ENCODE measurements at regions not wholly inside any gene's neighbourhood (a gene's known extent, or its start where the extent isn't known, plus 50 kb on each side); places are given as distances from the start of the nearest gene placed in this dataset.

DNA sequence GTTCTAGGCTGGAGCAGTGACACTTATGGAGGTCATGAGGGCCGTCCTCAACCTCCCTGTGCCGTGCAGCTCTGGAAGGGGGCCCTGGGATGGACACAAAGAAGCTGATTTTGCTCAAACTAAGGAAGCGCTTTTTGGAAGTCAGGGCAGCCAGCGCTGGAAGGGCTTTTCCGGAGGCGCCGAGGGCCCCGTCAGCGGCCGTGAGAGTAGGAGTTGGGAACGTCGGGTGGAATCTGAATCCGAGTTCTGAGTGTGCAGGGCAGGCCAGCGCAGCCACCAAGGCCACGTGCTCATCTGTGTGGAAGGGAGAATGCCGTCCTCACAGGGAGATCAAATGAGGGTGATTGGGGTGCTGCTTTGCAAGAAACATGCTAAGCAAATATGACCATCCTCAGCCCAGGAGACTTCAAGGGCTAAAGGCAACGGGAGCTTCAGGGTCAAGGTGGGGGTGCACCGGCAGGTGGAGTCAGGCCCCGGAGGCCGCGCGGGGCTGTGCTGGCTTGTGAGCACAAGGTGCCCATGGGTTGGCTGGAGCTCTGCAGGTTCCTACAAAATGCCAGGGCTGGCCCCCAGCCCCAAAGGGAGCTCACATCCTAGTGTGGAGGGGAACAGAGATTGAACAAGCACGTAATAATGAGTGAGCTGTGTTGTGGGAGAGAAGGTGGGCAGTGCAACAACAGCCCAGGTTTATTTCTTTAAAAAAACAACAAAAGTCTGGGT is 70.4 kb upstream of the HPCAL1 start:
- H3K9me3 Mint-ChIP-seq (ENCODE audit: low read depth), result peaks cover 4% of the 10 kb centered on the region
- H3K4me1 Mint-ChIP-seq, result no peaks in the 10 kb centered on the region
- CTCF ChIA-PET, result interaction anchor here (3.6 kb wide), 1 partner anchor 176 kb away, joined by 12 read pairs; no protein-coding TSS in a partner anchor
- no peak overlapping the region for H3K4me3 Mint-ChIP-seq
- H3K27ac Mint-ChIP-seq, result no peak overlapping the region
- H3K27me3 Mint-ChIP-seq, result peaks cover 3% of the 10 kb centered on the region
- H3K36me3 Mint-ChIP-seq, result no peaks in the 10 kb centered on the region
- no peak for DNase-seq
- ATAC-seq, result no peak

DNA sequence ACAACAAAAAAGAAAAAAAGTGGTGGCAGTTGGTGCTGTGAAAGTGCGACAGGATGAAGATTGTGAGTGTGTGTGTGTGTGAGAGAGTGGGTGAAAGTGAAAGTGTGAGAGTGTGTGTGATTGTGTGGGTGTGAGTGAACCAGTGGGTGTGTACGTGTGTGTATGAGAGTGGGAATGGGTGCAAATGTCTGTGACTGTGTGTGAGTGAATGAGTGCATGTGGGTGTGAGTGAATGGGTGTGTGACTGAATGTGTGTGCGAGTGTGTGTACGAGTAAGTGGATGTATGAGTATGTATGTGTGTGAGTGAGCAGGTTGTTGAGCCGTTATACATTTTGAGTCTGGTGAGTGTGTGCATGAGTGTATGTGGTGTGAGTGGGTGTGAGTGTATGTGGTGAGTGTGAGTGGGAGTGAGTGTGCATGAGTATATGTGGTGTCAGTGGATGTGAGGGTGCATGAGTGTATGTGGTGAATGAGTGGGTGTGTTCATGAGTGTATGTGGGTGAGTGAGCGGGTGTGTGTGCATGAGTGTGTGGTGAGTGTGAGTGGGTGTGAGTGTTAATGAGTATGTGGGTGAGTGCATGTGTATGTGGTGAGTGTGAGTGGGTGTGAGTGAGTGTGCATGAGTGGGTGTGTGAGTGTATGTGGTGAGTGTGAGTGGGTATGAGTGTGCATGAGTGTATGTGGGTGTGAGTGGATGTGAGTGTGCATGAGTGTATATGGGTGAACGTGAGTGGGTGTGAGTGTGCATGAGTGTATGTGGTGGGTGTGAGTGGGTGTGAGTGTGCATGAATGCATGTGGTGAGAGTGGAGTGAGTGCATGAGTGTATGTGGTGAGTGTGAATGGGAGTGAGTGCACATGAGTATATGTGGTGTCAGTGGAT is 69.3 kb upstream of the HPCAL1 start:
- DNase-seq (no peak), ATAC-seq (no peak)
- H3K4me3 Mint-ChIP-seq, result no peak overlapping the region
- H3K27me3 Mint-ChIP-seq, result no peaks in the 10 kb centered on the region
- no peaks in the 10 kb centered on the region for H3K36me3 Mint-ChIP-seq
- H3K9me3 Mint-ChIP-seq (ENCODE audit: low read depth), result peaks cover 4% of the 10 kb centered on the region
- H3K4me1 Mint-ChIP-seq, result no peaks in the 10 kb centered on the region
- peak overlapping the region; percentile 20 for H3K27ac Mint-ChIP-seq
- CTCF ChIA-PET, result no interaction called here

DNA sequence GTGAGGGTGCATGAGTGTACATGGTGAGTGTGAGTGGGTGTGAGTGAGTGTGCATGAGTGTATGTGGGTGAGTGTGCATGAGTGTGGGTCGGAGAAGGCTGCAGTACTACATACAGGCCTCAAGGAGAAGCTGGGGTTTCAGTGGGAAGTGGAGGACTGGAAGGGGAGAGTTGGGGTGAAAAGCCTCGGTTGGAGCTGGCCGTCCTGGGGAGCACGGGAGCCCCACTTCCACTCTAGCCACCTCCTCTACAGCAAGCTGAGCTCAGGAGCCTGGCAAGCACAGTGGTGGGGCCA is 68.7 kb upstream of the HPCAL1 start:
- Mint-ChIP-seq H3K9me3 (ENCODE audit: low read depth) (peaks cover 4% of the 10 kb centered on the region), H3K27me3 (no peaks in the 10 kb centered on the region), H3K36me3 (no peaks in the 10 kb centered on the region), H3K27ac (peak overlapping the region; percentile 7), H3K4me3 (no peak overlapping the region), H3K4me1 (no peaks in the 10 kb centered on the region)
- DNase-seq (no peak), ATAC-seq (no peak)
- CTCF ChIA-PET, result no interaction called here

DNA sequence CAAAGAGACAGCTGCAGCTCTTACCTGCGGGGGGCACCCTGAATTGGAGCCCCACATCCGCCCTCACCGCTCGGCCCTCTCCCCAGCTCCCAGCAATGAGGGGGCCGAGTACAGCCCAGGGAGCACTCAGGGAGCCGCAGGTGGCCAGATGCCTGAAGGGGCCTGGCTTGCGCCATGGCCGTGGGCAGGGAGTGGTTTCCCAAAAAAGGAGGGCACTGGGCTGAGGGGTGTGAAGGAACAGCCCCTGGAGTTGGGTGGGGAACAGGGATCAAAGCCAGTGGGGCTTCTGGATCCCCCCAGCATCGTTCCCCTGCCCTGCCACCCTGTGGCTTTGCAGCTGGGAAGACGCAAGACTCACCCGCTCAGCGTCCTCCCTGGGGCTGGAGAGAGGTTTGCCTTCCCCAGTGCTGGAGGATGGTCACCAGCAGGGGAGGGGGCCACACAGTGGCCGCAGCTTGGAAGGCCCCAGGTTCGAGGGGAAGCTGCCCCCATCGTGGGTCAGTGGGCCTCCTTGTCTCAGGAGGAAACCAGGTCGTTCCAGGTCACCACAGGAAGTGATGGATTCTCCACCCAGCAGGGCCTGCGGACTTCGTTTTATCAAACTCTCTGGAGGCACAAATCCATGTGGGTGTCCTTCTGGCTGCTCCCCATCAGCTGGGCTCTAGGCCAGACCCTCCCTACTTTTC is 68.2 kb upstream of the HPCAL1 start:
- DNase-seq, result no peak
- H3K36me3 Mint-ChIP-seq, result no peaks in the 10 kb centered on the region
- H3K9me3 Mint-ChIP-seq (ENCODE audit: low read depth), result peaks cover 4% of the 10 kb centered on the region
- H3K4me3 Mint-ChIP-seq, result no peak overlapping the region
- no peaks in the 10 kb centered on the region for H3K27me3 Mint-ChIP-seq
- CTCF ChIA-PET, result no interaction called here
- no peaks in the 10 kb centered on the region for H3K4me1 Mint-ChIP-seq
- H3K27ac Mint-ChIP-seq, result no peak overlapping the region
- ATAC-seq, result no peak

DNA sequence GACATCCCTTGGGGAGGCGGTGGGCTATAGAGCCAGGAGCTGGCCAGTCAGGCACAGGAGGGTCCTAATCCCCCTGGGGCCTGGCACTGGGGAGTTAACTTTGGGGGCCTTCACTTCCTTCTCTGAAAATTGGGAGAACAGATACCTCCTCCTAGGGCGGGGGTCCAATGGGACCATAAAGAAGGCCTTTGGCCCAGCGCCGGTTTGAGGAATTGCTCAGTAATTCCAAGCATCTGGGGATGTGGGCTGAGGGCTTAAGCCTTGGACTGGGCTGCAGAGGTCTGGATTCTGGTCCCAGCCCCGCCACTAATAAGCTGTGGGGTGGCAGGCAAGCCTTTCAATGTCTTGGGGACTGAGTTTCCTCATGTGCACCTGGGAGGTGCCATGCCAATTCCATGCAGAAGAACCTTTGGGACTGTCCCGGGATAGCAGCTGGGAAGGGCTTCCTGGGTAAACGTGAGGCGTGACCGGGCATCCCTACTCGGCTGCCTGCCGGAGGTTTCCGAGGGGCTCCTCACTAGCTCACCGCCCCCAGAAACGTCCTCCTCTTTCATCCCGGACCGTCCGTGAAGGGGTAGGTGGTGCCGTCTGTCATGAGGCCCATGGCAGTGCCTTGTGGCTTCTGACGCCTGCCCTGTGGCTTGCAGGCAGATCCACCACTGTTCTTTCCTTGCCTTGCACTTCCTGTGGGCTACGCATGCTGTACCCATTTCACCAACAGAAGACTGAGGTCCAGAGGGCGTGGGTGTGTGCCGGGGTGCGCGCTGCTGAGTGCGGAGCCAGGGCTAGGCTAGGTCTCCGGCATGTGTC is 67.4 kb upstream of the HPCAL1 start:
- H3K4me1 Mint-ChIP-seq, result no peaks in the 10 kb centered on the region
- no peaks in the 10 kb centered on the region for H3K27me3 Mint-ChIP-seq
- peaks cover 4% of the 10 kb centered on the region for H3K9me3 Mint-ChIP-seq (ENCODE audit: low read depth)
- no peak overlapping the region for H3K27ac Mint-ChIP-seq
- no peak for DNase-seq
- CTCF ChIA-PET, result no interaction called here
- no peak overlapping the region for H3K4me3 Mint-ChIP-seq
- ATAC-seq, result no peak
- H3K36me3 Mint-ChIP-seq, result no peaks in the 10 kb centered on the region

DNA sequence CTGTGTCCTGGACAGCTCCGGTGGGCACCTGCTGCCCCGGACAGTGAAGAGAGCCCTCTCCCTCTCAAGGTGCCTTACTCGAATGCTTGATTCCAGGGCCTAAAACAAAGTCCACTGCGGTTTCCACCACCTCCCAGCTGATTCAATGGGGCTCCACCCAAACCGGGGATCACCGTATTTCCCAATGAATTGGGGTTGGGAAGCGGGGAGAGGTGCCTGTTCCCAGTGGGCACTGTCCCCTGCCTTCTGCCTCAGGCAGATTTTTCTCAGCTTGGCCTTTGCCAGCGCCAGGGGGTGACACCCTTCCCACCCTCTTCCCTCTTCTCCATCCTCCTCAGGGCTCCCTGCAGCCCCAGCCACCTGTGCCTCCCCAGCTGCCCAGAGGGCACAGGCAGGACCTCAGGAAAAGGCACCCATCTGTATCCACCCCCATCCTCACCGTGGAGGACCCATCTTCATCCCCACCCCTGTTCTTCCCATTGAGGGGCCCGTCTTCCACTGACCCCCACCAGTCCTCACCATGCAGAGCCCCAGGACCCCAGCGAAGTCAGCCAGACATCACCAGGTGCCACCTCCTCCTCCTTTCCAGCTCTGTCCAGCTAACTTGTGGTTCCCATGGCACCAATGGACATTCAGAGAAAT is 66.7 kb upstream of the HPCAL1 start:
- H3K4me1 Mint-ChIP-seq, result no peaks in the 10 kb centered on the region
- H3K36me3 Mint-ChIP-seq, result no peaks in the 10 kb centered on the region
- DNase-seq, result no peak
- ATAC-seq, result no peak
- peaks cover 4% of the 10 kb centered on the region for H3K9me3 Mint-ChIP-seq (ENCODE audit: low read depth)
- H3K27ac Mint-ChIP-seq, result no peak overlapping the region
- H3K27me3 Mint-ChIP-seq, result no peaks in the 10 kb centered on the region
- no peak overlapping the region for H3K4me3 Mint-ChIP-seq
- CTCF ChIA-PET, result no interaction called here

DNA sequence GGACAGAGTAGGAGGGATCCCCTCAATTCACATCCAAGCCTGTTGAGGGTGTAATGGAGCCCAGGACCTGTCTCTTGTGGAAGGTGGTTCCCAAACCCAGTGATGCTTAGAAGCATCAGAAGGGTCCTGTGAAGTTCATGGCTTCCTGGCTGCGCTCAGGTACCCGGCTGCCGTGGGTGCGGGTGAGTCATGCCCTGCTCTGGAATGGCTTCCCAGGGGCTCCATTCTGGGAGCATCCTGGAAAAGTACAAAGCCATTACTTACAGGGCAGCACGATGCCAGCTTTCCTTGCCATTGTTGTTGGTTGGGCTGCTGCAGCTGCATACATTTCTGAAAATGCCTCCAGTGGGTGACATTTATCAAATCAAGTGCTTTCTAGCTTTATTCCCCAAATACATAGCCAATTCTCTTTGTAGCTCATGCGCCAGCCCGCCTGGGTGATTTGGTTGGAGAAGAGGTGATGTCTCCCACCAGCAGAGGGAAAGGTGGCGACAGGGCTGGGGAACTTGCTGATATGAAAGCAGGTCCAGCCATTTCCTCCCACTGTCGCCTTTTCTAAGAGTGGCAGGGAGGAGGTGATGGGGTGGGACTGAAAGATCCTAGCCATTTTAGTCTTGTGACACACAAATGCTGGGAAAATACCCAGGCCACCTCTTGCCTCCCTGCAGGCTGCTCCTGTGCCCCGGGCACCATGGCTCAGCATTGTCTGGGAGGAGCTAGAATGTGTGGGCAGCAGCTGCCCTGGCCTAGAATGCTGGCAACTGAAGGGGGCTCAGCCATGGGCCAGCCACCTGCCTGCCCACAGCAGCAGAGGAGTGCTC is 65.9 kb upstream of the HPCAL1 start:
- no peak for ATAC-seq
- Mint-ChIP-seq H3K27me3 (no peaks in the 10 kb centered on the region), H3K9me3 (ENCODE audit: low read depth) (peaks cover 4% of the 10 kb centered on the region), H3K27ac (no peak overlapping the region), H3K4me3 (no peak overlapping the region), H3K4me1 (no peaks in the 10 kb centered on the region), H3K36me3 (no peaks in the 10 kb centered on the region)
- no peak for DNase-seq
- CTCF ChIA-PET, result no interaction called here

DNA sequence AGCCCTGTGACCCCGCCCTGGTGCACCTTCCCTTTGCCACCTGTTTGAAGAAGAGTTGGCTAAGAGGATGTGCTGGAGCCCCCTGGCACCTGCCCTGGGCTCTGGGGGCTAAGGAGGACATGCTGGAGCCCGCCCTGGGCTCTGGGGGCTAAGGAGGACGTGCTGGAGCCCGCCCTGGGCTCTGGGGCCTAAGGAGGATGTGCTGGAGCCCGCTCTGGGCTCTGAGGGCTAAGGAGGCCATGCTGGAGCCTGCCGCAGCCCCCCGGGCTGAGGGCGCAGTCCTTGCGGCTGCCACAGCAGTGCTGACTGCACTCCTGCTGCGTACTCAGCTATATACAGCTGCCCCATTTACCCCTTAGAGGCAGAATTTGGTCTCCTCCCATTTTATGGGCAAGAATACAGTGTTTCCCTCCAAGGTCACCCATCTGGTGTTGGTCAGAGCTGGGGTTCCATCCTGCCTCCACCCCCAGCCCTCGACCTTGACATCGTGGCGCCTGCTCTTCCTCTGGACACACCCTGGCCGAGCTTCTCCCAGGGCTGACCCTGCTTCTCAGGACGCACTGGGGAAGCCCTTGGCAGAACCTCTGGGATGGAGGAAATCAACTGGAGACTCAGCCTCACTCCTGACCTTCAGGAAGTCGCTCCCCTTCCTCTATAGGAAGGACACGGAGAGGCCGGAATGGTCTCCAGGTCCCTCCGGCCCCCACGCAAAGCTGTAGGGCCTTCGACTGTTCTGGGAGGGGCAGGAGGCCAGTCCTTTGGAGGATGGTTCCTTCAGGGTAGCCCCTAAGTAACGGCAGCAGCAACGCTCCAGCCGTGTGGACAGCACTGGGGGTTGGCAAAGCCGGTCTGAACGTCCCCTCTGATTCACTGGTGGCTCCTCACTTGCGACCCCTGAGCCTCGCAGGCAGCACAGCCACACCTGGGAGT is 65.0 kb upstream of the HPCAL1 start:
- no peak for DNase-seq
- Mint-ChIP-seq H3K4me1 (no peaks in the 10 kb centered on the region), H3K27me3 (no peaks in the 10 kb centered on the region), H3K27ac (no peak overlapping the region), H3K9me3 (ENCODE audit: low read depth) (peaks cover 4% of the 10 kb centered on the region), H3K4me3 (no peak overlapping the region), H3K36me3 (no peaks in the 10 kb centered on the region)
- no peak for ATAC-seq
- CTCF ChIA-PET, result interaction anchor here (0.7 to 1.9 kb wide), 2 partner anchors 24 to 172 kb away, joined by 3 to 5 read pairs; no protein-coding TSS in a partner anchor

DNA sequence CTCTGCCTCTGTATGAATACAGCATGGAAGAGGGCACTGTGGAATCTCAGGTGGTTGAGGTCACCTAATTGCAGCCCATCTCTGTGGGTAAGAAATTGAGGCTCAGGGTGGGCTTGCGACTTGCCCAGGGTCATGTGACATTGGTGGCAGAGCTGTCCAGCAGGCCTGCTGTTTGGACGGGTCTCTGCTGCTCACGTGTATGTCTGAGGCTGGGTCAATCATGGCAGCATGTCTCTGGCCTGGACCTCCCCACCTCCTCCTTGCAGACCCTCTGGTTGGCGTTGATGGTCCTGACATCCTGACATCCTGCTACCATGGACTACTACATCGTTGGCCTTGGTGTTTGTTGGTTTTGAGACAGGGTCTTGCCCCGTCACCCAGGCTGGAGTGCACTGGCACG is 64.3 kb upstream of the HPCAL1 start:
- ATAC-seq (no peak), DNase-seq (no peak)
- Mint-ChIP-seq H3K9me3 (ENCODE audit: low read depth) (peaks cover 4% of the 10 kb centered on the region), H3K4me3 (no peak overlapping the region), H3K27me3 (no peaks in the 10 kb centered on the region), H3K4me1 (no peaks in the 10 kb centered on the region), H3K36me3 (no peaks in the 10 kb centered on the region), H3K27ac (no peak overlapping the region)
- CTCF ChIA-PET, result interaction anchor here (1.9 kb wide), 1 partner anchor 171 kb away, joined by 5 read pairs; no protein-coding TSS in a partner anchor

DNA sequence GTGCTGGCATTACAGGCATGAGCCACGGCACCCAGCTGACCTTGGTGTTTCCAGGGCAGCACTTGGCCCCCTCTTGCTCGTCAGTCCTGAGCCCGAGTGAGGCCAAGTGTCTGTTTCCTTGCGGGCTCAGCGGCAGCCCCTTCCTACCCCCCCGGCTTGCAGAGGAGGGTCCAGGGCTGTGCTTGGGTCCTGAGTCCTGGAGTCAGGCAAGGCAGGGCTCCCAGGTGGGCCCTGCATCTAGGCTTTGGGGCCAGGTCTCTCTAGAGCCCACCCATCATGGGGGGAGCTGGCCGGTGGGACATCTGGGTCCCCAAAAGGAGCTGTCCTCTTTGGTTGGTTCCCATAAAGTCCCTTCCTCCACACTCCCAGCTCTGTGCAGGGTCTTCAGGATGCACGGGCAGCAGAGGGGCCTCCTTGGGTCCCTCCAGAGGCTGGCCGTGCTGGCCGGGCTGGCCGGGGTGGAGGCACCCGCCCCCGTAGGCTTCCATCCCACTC is 63.7 kb upstream of the HPCAL1 start:
- ATAC-seq (no peak), DNase-seq (no peak)
- Mint-ChIP-seq H3K4me1 (no peaks in the 10 kb centered on the region), H3K9me3 (ENCODE audit: low read depth) (no peaks in the 10 kb centered on the region), H3K27ac (no peak overlapping the region), H3K36me3 (no peaks in the 10 kb centered on the region), H3K27me3 (no peaks in the 10 kb centered on the region), H3K4me3 (no peak overlapping the region)
- CTCF ChIA-PET, result interaction anchor here (1.9 kb wide), 1 partner anchor 170 kb away, joined by 5 read pairs; no protein-coding TSS in a partner anchor

DNA sequence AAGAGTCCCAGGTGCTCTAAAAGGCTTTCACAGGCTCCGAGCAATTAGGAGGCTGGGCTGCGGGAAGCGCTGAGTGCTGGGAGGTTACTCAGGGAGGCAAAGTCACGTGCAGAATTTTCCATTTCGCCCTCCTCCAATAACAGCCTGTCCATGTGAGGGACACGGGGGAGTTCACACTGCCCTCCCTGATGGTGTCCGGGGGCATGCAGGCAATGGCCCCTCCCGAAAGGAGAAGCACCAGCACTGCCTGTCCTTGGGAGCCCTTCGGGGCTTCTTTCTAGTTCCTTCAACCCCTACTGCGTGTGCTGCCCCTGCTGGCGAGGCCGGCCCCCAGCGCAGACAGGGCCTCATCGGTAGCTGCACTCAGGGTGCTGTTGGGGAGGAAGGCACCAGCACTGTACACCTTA is 63.1 kb upstream of the HPCAL1 start:
- CTCF ChIA-PET, result no interaction called here
- Mint-ChIP-seq H3K9me3 (ENCODE audit: low read depth) (no peaks in the 10 kb centered on the region), H3K27ac (no peak overlapping the region), H3K27me3 (no peaks in the 10 kb centered on the region), H3K36me3 (no peaks in the 10 kb centered on the region), H3K4me3 (no peak overlapping the region), H3K4me1 (no peaks in the 10 kb centered on the region)
- no peak for ATAC-seq
- no peak for DNase-seq
